Transverse colon (tissue), 4 donors: ENCODE measurements at regions not wholly inside any gene's neighbourhood (a gene's known extent, or its start where the extent isn't known, plus 50 kb on each side); places are given as distances from the start of the nearest gene placed in this dataset.

Source experiments
- EP300 ChIP-seq: sonication (generic); formaldehyde crosslinking; IDR thresholded peaks from one replicate; pipeline ENCODE4 v1.6.1; 2017; ENCODE audit warnings: antibody characterized with exemption, low read depth
- POLR2A ChIP-seq: fragments of 450-650 bp; IDR thresholded peaks from one replicate; pipeline ENCODE4 v1.6.1; 2016; ENCODE audit warnings: antibody characterized with exemption, mild to moderate bottlenecking, moderate library complexity
- POLR2AphosphoS5 ChIP-seq, 3 donors: sonication (generic); formaldehyde crosslinking; IDR thresholded peaks; one replicate each; pipeline ENCODE4 v1.6.1; 2016; ENCODE audit warnings: antibody characterized with exemption in 3 of 3
- TF ChIP-seq, protein P1 (sequence below), 5 experiments: fragments of 200-600 bp in 3 of 5; fragments of 450-650 bp in 2 of 5; sonication (generic) in 3 of 5; IDR thresholded peaks; 1 replicate in 2 of 5; 2 replicates in 3 of 5; pipeline ENCODE4 v1.5.1; 2016 to 2017; ENCODE audit warnings: antibody characterized with exemption in 5 of 5, inconsistent platforms in 3 of 5, mild to moderate bottlenecking in 2 of 5, moderate library complexity in 1 of 5

DNA sequence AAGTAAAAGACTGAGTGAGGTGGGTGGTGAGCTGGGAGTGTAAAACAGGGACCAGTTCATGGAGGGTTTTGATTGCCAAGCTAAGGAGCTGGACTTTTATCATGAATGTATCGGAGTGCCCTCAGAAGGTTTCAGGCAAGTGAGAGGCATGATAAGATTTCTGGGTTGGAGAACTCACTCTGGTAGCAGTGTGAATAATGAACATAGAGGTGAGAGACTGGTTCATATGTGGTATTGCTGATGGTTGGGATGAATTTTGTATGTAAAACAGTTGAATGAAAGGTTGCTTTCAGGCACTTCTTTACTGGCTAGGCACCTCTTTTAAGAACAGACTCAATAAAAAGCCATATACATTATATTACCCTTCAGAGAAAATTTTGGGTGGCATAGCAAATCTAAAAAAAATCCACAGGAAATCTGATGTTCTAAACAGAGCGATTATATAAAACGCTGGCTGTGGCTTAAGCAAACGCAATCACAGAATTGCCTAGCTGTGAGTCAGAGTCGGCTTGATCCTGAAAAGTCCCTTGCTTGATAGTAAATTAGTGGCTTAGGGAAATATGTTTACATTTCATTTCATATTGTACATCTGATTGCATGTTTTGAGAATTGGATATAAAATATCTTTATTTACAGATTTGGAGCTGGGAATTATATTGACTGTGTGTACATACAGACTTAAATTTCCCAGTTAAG is 92.9 kb upstream of the HDAC9 start:
- no peak for TF ChIP-seq POLR2A
- TF ChIP-seq, protein P1, sequence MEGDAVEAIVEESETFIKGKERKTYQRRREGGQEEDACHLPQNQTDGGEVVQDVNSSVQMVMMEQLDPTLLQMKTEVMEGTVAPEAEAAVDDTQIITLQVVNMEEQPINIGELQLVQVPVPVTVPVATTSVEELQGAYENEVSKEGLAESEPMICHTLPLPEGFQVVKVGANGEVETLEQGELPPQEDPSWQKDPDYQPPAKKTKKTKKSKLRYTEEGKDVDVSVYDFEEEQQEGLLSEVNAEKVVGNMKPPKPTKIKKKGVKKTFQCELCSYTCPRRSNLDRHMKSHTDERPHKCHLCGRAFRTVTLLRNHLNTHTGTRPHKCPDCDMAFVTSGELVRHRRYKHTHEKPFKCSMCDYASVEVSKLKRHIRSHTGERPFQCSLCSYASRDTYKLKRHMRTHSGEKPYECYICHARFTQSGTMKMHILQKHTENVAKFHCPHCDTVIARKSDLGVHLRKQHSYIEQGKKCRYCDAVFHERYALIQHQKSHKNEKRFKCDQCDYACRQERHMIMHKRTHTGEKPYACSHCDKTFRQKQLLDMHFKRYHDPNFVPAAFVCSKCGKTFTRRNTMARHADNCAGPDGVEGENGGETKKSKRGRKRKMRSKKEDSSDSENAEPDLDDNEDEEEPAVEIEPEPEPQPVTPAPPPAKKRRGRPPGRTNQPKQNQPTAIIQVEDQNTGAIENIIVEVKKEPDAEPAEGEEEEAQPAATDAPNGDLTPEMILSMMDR (IDR thresholded peaks at IDR 0.05) = no peak
- no peak for TF ChIP-seq POLR2AphosphoS5 (IDR thresholded peaks at IDR 0.05)
- no peak for TF ChIP-seq EP300
